Activated CD8-positive, alpha-beta memory T cell treated with anti-CD3 and anti-CD28 coated beads for 24 hours (primary cell): ENCODE measurements at regions not wholly inside any gene's neighbourhood (a gene's known extent, or its start where the extent isn't known, plus 50 kb on each side); places are given as distances from the start of the nearest gene placed in this dataset.

ENCODE experiments used
- DNase-seq: peaks from one replicate; pipeline ENCODE4 v3.0.0-alpha.2; 2020

GRCh38 chr12:45634273-45634917, 95.1 kb upstream of the ARID2 start:
- no peak for DNase-seq

GRCh38 chr12:45637242-45637641, 92.3 kb upstream of the ARID2 start:
- no peak for DNase-seq

GRCh38 chr12:45637706-45638105, 91.8 kb upstream of the ARID2 start:
- no peak for DNase-seq

- no peak for DNase-seq
Observed at GRCh38 chr12:45638386-45638785, 91.1 kb upstream of the ARID2 start.

- no peak for DNase-seq
Observed at GRCh38 chr12:45644541-45644940, 85.0 kb upstream of the ARID2 start.

- no peak for DNase-seq
Observed at GRCh38 chr12:45646851-45647581, 82.5 kb upstream of the ARID2 start.

- DNase-seq, result no peak
Observed at GRCh38 chr12:45648070-45648469, 81.4 kb upstream of the ARID2 start.

GRCh38 chr12:45651029-45651428, 78.5 kb upstream of the ARID2 start:
- no peak for DNase-seq

GRCh38 chr12:45654002-45654665, 75.4 kb upstream of the ARID2 start:
- DNase-seq, result no peak

GRCh38 chr12:45655186-45655585, 74.3 kb upstream of the ARID2 start:
- peak; percentile 70 for DNase-seq

- DNase-seq, result no peak
Observed at GRCh38 chr12:45655743-45656142, 73.8 kb upstream of the ARID2 start.

- DNase-seq, result no peak
Observed at GRCh38 chr12:45658020-45658419, 71.5 kb upstream of the ARID2 start.

- no peak for DNase-seq
Observed at GRCh38 chr12:45660330-45660729, 69.2 kb upstream of the ARID2 start.

- DNase-seq, result no peak
Observed at GRCh38 chr12:45663455-45663854, 66.1 kb upstream of the ARID2 start.

- no peak for DNase-seq
Observed at GRCh38 chr12:45665941-45666340, 63.6 kb upstream of the ARID2 start.

GRCh38 chr12:45666396-45666795, 63.1 kb upstream of the ARID2 start:
- DNase-seq, result no peak

- DNase-seq, result no peak
Observed at GRCh38 chr12:45666816-45667215, 62.7 kb upstream of the ARID2 start.

GRCh38 chr12:45667761-45668160, 61.7 kb upstream of the ARID2 start:
- DNase-seq, result no peak

GRCh38 chr12:45668641-45669040, 60.9 kb upstream of the ARID2 start:
- DNase-seq, result no peak

- DNase-seq, result no peak
Observed at GRCh38 chr12:45669093-45669492, 60.4 kb upstream of the ARID2 start.

GRCh38 chr12:45669792-45670191, 59.7 kb upstream of the ARID2 start:
- DNase-seq, result no peak

- DNase-seq, result no peak
Observed at GRCh38 chr12:45670346-45671065, 59.0 kb upstream of the ARID2 start.

GRCh38 chr12:45671254-45671653, 58.3 kb upstream of the ARID2 start:
- DNase-seq, result no peak
